ENCODE measurements at regions not wholly inside any gene's neighbourhood (a gene's known extent, or its start where the extent isn't known, plus 50 kb on each side); places are given as distances from the start of the nearest gene placed in this dataset.

DNA sequence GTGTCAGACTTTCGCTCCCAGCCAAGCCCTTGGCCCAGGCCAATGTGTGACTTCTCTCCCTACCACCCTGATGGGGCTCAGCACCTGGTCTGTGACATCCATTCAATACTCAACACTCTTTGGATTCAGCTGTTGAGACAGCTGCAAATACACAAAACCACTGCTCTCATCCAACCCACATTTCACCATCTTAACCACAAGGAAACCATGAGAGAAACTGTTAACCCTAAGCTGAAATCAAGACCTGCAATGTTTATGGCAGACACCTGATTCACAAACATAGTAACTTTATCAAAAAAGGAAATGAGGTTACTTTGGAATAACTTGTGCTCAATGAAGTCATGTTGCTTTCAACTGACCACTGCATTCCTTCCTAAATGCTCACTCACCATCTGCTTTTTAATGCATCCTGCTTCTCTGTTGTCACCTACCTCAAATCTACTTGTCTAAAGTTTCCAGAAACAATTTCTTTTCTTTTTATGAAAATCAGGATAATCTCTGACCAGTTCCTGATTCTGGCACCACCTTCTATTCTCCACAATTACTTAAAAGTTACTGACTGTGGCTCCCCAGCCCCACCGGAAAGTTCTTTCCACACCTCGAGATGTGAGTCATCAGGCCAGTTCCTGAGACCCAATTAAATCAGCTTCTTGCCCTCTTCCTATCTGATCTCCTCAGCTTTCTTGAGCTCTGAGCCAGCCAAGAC lies 88.2 kb downstream of the NOG start:
- no peak for DNase-seq (ENCODE audit: low spot score)
- H3K4me1 Mint-ChIP-seq (ENCODE audit: unreplicated experiment): peaks cover 8% of the 10 kb centered on the region

DNA sequence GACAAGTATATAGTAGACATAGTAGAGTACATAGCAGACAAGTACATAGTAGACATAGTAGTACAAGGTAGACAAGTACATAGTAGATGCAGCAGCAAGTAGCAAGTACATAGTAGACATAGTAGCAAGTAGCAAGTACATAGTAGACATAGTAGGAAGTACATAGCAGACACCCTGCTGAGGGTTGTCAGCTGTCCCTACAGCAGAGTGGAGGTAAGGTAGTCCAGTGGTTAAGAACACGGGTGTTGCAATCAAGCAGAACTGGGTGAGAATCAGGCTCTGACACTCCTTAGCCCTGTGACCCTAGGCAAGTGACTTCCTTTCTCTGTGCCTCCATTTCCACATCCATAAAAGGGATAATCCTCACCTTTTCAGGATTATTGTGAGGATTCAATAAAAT lies 94.7 kb downstream of the NOG start:
- H3K27me3 Mint-ChIP-seq (ENCODE audit: unreplicated experiment): peaks cover 6% of the 10 kb centered on the region
- TF ChIP-seq, protein P1, sequence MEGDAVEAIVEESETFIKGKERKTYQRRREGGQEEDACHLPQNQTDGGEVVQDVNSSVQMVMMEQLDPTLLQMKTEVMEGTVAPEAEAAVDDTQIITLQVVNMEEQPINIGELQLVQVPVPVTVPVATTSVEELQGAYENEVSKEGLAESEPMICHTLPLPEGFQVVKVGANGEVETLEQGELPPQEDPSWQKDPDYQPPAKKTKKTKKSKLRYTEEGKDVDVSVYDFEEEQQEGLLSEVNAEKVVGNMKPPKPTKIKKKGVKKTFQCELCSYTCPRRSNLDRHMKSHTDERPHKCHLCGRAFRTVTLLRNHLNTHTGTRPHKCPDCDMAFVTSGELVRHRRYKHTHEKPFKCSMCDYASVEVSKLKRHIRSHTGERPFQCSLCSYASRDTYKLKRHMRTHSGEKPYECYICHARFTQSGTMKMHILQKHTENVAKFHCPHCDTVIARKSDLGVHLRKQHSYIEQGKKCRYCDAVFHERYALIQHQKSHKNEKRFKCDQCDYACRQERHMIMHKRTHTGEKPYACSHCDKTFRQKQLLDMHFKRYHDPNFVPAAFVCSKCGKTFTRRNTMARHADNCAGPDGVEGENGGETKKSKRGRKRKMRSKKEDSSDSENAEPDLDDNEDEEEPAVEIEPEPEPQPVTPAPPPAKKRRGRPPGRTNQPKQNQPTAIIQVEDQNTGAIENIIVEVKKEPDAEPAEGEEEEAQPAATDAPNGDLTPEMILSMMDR (IDR thresholded peaks at IDR 0.05; ENCODE audit: unreplicated experiment): no peak
- H3K4me1 Mint-ChIP-seq (ENCODE audit: unreplicated experiment): no peaks in the 10 kb centered on the region
- H3K27ac Mint-ChIP-seq (ENCODE audit: unreplicated experiment): no peak overlapping the region
- no peak for DNase-seq (ENCODE audit: low spot score)
- no peak overlapping the region for H3K4me3 Mint-ChIP-seq (ENCODE audit: unreplicated experiment)
- no peaks in the 10 kb centered on the region for H3K36me3 Mint-ChIP-seq (ENCODE audit: low read depth, unreplicated experiment)
- no peaks in the 10 kb centered on the region for H3K9me3 Mint-ChIP-seq (ENCODE audit: unreplicated experiment)

More for the DNA sequence above, 88.2 kb downstream of the NOG start:
- TF ChIP-seq, protein P1 (IDR thresholded peaks at IDR 0.05; ENCODE audit: unreplicated experiment): no peak
- Mint-ChIP-seq H3K36me3 (ENCODE audit: low read depth, unreplicated experiment) (no peaks in the 10 kb centered on the region), H3K27ac (ENCODE audit: unreplicated experiment) (no peak overlapping the region), H3K9me3 (ENCODE audit: unreplicated experiment) (no peaks in the 10 kb centered on the region), H3K4me3 (ENCODE audit: unreplicated experiment) (no peak overlapping the region), H3K27me3 (ENCODE audit: unreplicated experiment) (peaks cover 5% of the 10 kb centered on the region)

DNA sequence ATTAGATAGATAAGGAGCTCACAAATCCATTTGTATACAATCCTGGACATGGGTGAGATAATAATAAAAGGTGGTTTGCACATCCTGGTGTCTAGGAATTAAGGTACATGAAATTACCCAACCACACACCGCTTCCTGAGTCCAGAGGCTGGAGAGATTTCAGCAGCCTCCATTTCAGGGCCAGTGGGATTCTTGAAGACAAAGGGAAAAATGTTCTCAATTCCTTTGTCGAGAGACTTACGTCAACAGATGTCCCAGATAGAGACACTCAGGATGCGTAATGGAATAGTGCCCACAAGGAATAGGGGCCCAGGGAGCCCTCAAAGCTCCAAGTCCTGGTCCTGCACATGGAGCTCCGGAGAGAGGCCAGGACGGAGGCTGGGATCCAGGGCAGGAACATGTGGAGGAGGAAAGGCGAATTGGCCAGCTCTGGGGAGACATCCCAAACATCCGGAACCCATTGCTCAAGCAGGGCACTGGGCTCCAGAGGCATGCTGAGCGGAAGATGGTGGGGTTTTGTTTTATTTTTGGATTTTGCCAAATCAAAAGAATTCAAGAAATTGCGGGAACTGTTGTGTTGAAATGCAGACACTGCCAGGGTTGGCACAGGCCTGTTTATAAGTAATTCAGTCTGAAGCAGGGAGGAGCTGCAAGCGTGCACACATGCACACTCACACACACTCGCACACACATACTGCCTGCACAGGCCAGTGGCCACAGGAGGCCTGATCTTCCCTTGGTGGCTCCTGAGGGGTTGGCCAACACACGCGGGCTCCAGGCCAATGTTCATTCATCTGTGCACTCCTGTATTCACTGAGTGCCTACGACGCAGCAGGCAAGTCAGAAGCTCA lies 97.2 kb downstream of the NOG start:
- no peak overlapping the region for H3K4me3 Mint-ChIP-seq (ENCODE audit: unreplicated experiment)
- H3K9me3 Mint-ChIP-seq (ENCODE audit: unreplicated experiment): no peaks in the 10 kb centered on the region
- H3K27ac Mint-ChIP-seq (ENCODE audit: unreplicated experiment): no peak overlapping the region
- H3K27me3 Mint-ChIP-seq (ENCODE audit: unreplicated experiment): peaks cover 5% of the 10 kb centered on the region
- no peaks in the 10 kb centered on the region for H3K36me3 Mint-ChIP-seq (ENCODE audit: low read depth, unreplicated experiment)
- DNase-seq (ENCODE audit: low spot score): no peak
- TF ChIP-seq, protein P1 (IDR thresholded peaks at IDR 0.05; ENCODE audit: unreplicated experiment): no peak
- no peaks in the 10 kb centered on the region for H3K4me1 Mint-ChIP-seq (ENCODE audit: unreplicated experiment)

DNA sequence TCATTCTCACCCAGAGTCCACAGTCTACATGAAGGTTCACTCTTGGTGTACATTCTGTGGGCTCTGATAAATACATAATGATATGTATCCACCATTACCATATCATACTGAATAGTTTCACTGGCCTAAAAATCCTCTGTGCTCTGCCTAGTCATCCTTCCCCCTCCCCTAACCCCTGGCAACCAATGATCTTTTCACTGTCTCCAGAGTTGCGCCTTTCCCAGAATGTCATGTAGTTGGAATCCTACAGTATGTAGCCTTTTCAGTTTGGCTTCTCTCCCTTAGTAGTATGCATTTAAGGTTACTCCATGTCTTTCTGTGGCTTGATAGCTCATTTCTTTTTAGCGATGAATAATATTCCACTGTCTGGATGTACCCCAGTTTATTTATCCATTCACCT lies 101.3 kb downstream of the NOG start:
- no peaks in the 10 kb centered on the region for H3K4me1 Mint-ChIP-seq (ENCODE audit: unreplicated experiment)
- no peak overlapping the region for H3K4me3 Mint-ChIP-seq (ENCODE audit: unreplicated experiment)
- TF ChIP-seq, protein P1 (IDR thresholded peaks at IDR 0.05; ENCODE audit: unreplicated experiment): no peak
- no peaks in the 10 kb centered on the region for H3K36me3 Mint-ChIP-seq (ENCODE audit: low read depth, unreplicated experiment)
- H3K9me3 Mint-ChIP-seq (ENCODE audit: unreplicated experiment): no peaks in the 10 kb centered on the region
- DNase-seq (ENCODE audit: low spot score): no peak
- H3K27ac Mint-ChIP-seq (ENCODE audit: unreplicated experiment): no peak overlapping the region
- peaks cover 3% of the 10 kb centered on the region for H3K27me3 Mint-ChIP-seq (ENCODE audit: unreplicated experiment)

DNA sequence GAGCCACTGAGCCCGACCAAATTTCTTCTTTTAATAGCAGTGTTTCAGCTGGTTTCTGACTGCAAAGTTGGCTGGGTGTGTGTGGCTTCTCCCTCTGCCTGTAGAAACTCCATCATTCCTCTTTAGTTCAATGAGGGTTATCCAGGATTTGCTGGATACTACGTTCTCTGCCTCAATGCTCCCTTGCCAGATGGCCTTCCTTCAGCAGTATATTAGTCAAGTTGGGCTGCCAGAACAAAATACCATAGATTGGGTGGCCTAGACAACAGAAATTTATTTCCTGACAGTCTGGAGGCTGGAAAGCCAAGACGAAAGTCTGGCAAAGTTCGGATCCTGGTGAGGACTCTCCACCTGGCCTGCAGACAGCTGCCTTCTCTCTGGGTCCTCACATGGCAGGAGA lies 103.7 kb downstream of the NOG start:
- TF ChIP-seq, protein P1 (IDR thresholded peaks at IDR 0.05; ENCODE audit: unreplicated experiment): no peak
- peaks cover 6% of the 10 kb centered on the region for H3K4me1 Mint-ChIP-seq (ENCODE audit: unreplicated experiment)
- no peaks in the 10 kb centered on the region for H3K9me3 Mint-ChIP-seq (ENCODE audit: unreplicated experiment)
- H3K27ac Mint-ChIP-seq (ENCODE audit: unreplicated experiment): no peak overlapping the region
- peaks cover 4% of the 10 kb centered on the region for H3K27me3 Mint-ChIP-seq (ENCODE audit: unreplicated experiment)
- H3K4me3 Mint-ChIP-seq (ENCODE audit: unreplicated experiment): no peak overlapping the region
- no peaks in the 10 kb centered on the region for H3K36me3 Mint-ChIP-seq (ENCODE audit: low read depth, unreplicated experiment)
- DNase-seq (ENCODE audit: low spot score): no peak
